ENCODE measurements at regions not wholly inside any gene's neighbourhood (a gene's known extent, or its start where the extent isn't known, plus 50 kb on each side); places are given as distances from the start of the nearest gene placed in this dataset.

GRCh38 chr17:79473111-79473875 lies 137.6 kb downstream of the RBFOX3 start:
- Histone ChIP-seq H3K4me1 (ENCODE audit: insufficient read depth, low read length, poor library complexity, severe bottlenecking) (no peaks in the 10 kb centered on the region), H2AFZ (ENCODE audit: low read length) (no peak overlapping the region), H3K27me3 (ENCODE audit: insufficient read depth, low read length, poor library complexity, severe bottlenecking) (no peaks in the 10 kb centered on the region), H4K20me1 (ENCODE audit: insufficient read depth, low read length, poor library complexity, severe bottlenecking) (no peaks in the 10 kb centered on the region), H3K79me2 (ENCODE audit: insufficient read depth, low read length) (no peaks in the 10 kb centered on the region), H3K9me2 (replicated peaks; ENCODE audit: low read depth, low read length) (no peaks in the 10 kb centered on the region), H3K9me3 (ENCODE audit: insufficient read depth, low read depth, low read length) (no peaks in the 10 kb centered on the region), H3F3A (ENCODE audit: low read depth) (no peaks in the 10 kb centered on the region), H3K9ac (ENCODE audit: low read depth, low read length, poor library complexity, severe bottlenecking) (no peak overlapping the region), H3K4me2 (ENCODE audit: low read depth, low read length, poor library complexity, severe bottlenecking) (no peak overlapping the region), H3K4me3 (ENCODE audit: low read length, poor library complexity, severe bottlenecking) (no peak overlapping the region), H3K36me3 (ENCODE audit: insufficient read depth, low read length) (no peaks in the 10 kb centered on the region)
- no peak for TF ChIP-seq CTCF (conservative IDR thresholded peaks at IDR 0.05; ENCODE audit: low read length)
- no peak for TF ChIP-seq EZH2phosphoT487 (IDR thresholded peaks at IDR 0.05; ENCODE audit: borderline replicate concordance)

DNA sequence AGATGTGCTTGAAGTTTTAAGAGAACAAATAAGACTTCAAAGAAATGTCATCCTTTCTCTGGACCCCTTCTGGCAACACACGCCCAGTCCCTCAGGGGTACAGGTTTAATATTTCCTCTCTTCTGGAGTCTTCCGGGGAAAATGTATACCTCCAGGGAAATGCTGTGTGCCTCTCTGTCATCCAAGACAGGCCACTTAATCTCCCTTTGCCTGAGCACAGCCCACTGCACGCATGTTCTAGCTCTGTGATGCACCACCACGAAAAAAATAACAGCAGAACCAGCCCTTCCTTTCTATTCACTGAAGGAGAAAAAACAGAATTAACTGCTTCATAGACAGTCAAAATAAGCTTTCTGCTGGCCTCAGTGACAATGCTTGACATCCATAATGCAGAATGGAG lies 140.1 kb downstream of the RBFOX3 start:
- no peak overlapping the region for H3K4me3 ChIP-seq (ENCODE audit: low read length, poor library complexity, severe bottlenecking)
- H3K9ac ChIP-seq (ENCODE audit: low read depth, low read length, poor library complexity, severe bottlenecking) = no peak overlapping the region
- no peaks in the 10 kb centered on the region for H3K4me1 ChIP-seq (ENCODE audit: insufficient read depth, low read length, poor library complexity, severe bottlenecking)
- no peaks in the 10 kb centered on the region for H3K27me3 ChIP-seq (ENCODE audit: insufficient read depth, low read length, poor library complexity, severe bottlenecking)
- no peaks in the 10 kb centered on the region for H3F3A ChIP-seq (ENCODE audit: low read depth)
- H3K4me2 ChIP-seq (ENCODE audit: low read depth, low read length, poor library complexity, severe bottlenecking) = no peak overlapping the region
- H3K9me3 ChIP-seq (ENCODE audit: insufficient read depth, low read depth, low read length) = no peaks in the 10 kb centered on the region
- no peaks in the 10 kb centered on the region for H3K36me3 ChIP-seq (ENCODE audit: insufficient read depth, low read length)
- H3K79me2 ChIP-seq (ENCODE audit: insufficient read depth, low read length) = no peaks in the 10 kb centered on the region
- TF ChIP-seq EZH2phosphoT487 (IDR thresholded peaks at IDR 0.05; ENCODE audit: borderline replicate concordance) (no peak), CTCF (conservative IDR thresholded peaks at IDR 0.05; ENCODE audit: low read length) (no peak)
- H2AFZ ChIP-seq (ENCODE audit: low read length) = no peak overlapping the region
- no peaks in the 10 kb centered on the region for H4K20me1 ChIP-seq (ENCODE audit: insufficient read depth, low read length, poor library complexity, severe bottlenecking)
- no peaks in the 10 kb centered on the region for H3K9me2 ChIP-seq (replicated peaks; ENCODE audit: low read depth, low read length)

- no peak for TF ChIP-seq EZH2phosphoT487 (IDR thresholded peaks at IDR 0.05; ENCODE audit: borderline replicate concordance)
- TF ChIP-seq CTCF (conservative IDR thresholded peaks at IDR 0.05; ENCODE audit: low read length) = no peak
- Histone ChIP-seq H3K9me3 (ENCODE audit: insufficient read depth, low read depth, low read length) (no peaks in the 10 kb centered on the region), H3K36me3 (ENCODE audit: insufficient read depth, low read length) (no peaks in the 10 kb centered on the region), H3F3A (ENCODE audit: low read depth) (no peaks in the 10 kb centered on the region), H3K4me3 (ENCODE audit: low read length, poor library complexity, severe bottlenecking) (no peak overlapping the region), H3K4me2 (ENCODE audit: low read depth, low read length, poor library complexity, severe bottlenecking) (no peak overlapping the region), H3K4me1 (ENCODE audit: insufficient read depth, low read length, poor library complexity, severe bottlenecking) (no peaks in the 10 kb centered on the region), H3K9ac (ENCODE audit: low read depth, low read length, poor library complexity, severe bottlenecking) (no peak overlapping the region), H3K9me2 (replicated peaks; ENCODE audit: low read depth, low read length) (no peaks in the 10 kb centered on the region), H4K20me1 (ENCODE audit: insufficient read depth, low read length, poor library complexity, severe bottlenecking) (no peaks in the 10 kb centered on the region), H3K79me2 (ENCODE audit: insufficient read depth, low read length) (no peaks in the 10 kb centered on the region), H3K27me3 (ENCODE audit: insufficient read depth, low read length, poor library complexity, severe bottlenecking) (no peaks in the 10 kb centered on the region), H2AFZ (ENCODE audit: low read length) (no peak overlapping the region)
These were observed 141.2 kb downstream of the RBFOX3 start for GRCh38 chr17:79469646-79470045.
